OCI-LY7 (cell line): ENCODE measurements at regions not wholly inside any gene's neighbourhood (a gene's known extent, or its start where the extent isn't known, plus 50 kb on each side); places are given as distances from the start of the nearest gene placed in this dataset.

Source experiments
- BruUV-seq: library from RNA; stranded (reverse); fragments of 400-500 nt; replicated peaks from 2 replicates; lab custom pipeline; 2021; lab: Mats Ljungman, UMichigan
- CTCF ChIA-PET: fragments of 300-600 bp; sonication (Branson Sonifier 250); formaldehyde crosslinking; loops from one replicate; lab custom pipeline; 2022; ENCODE audit warnings: antibody characterized with exemption; ENCODE audit not compliant: unreplicated experiment; lab: Charles Lee
- POLR2A ChIA-PET: fragments of 300-600 bp; sonication (Branson Sonifier 250); formaldehyde crosslinking; loops from one replicate; lab custom pipeline; 2022; ENCODE audit warnings: antibody characterized with exemption; lab: Charles Lee
- DNase-seq: peaks from one replicate; pipeline ENCODE4 v3.0.0-alpha.2; 2015; ENCODE audit warnings: low spot score
- H2AFZ ChIP-seq: fragments of 200-600 bp; sonication (generic), shearing (Covaris generic); 2 replicates; pipeline ENCODE4 v1.6.1; 2014; ENCODE audit warnings: mild to moderate bottlenecking, antibody characterized with exemption, low read length, moderate library complexity
- H3K27ac ChIP-seq: fragments of 200-600 bp; sonication (generic); 2 replicates; pipeline ENCODE4 v1.5.1; 2014; ENCODE audit warnings: mixed run types, low read depth, mild to moderate bottlenecking, moderate library complexity, low read length, inconsistent platforms; ENCODE audit not compliant: poor library complexity, severe bottlenecking
- H3K36me3 ChIP-seq: fragments of 200-600 bp; sonication (generic); 2 replicates; pipeline ENCODE4 v1.6.1; 2014; ENCODE audit warnings: mild to moderate bottlenecking, antibody characterized with exemption, low read length, moderate library complexity, mixed read lengths; ENCODE audit not compliant: insufficient read depth
- H3K4me1 ChIP-seq: fragments of 200-600 bp; sonication (generic); 2 replicates; pipeline ENCODE4 v1.5.1; 2014; ENCODE audit warnings: mild to moderate bottlenecking, low read length; ENCODE audit not compliant: insufficient read depth, poor library complexity, severe bottlenecking
- H3K4me2 ChIP-seq: fragments of 200-600 bp; sonication (generic); 2 replicates; pipeline ENCODE4 v1.6.1; 2014; ENCODE audit warnings: mild to moderate bottlenecking, low read length
- H3K4me3 ChIP-seq: fragments of 200-600 bp; sonication (generic); 2 replicates; pipeline ENCODE4 v1.5.1; 2014; ENCODE audit warnings: mild to moderate bottlenecking, low read depth, low read length; ENCODE audit not compliant: poor library complexity, severe bottlenecking
- H3K79me2 ChIP-seq: fragments of 200-600 bp; sonication (generic); 2 replicates; pipeline ENCODE4 v1.6.1; 2016; ENCODE audit warnings: low read depth, mild to moderate bottlenecking, low read length, moderate library complexity, mixed read lengths; ENCODE audit not compliant: insufficient read depth
- H3K9me2 ChIP-seq: fragments of 200-600 bp; sonication (generic); 2 replicates; pipeline ENCODE4 v1.6.1; 2016; ENCODE audit warnings: mild to moderate bottlenecking, low read length, mixed read lengths; ENCODE audit not compliant: insufficient read depth
- H3K9me3 ChIP-seq: fragments of 200-600 bp; sonication (generic); 2 replicates; pipeline ENCODE4 v1.6.1; 2014; ENCODE audit warnings: mild to moderate bottlenecking, mixed run types, low read length, mixed read lengths
- H4K20me1 ChIP-seq: fragments of 200-600 bp; sonication (generic); 2 replicates; pipeline ENCODE4 v1.6.1; 2014; ENCODE audit warnings: mild to moderate bottlenecking, antibody characterized with exemption, low read length, moderate library complexity, mixed read lengths; ENCODE audit not compliant: insufficient read depth
- EZH2phosphoT487 ChIP-seq: fragments of 200-600 bp; sonication (generic); IDR thresholded peaks from 2 replicates; pipeline ENCODE4 v1.6.1; 2018; ENCODE audit warnings: low read depth, borderline replicate concordance, mild to moderate bottlenecking, mixed run types, antibody characterized with exemption, low read length, moderate library complexity, mixed read lengths
- intact Hi-C: fragments of 100-400 bp; cut with micrococcal nuclease; formaldehyde crosslinking; loops from one replicate; pipeline ENCODE4 v1.10.0; 2022; ENCODE audit not compliant: unreplicated experiment
- TF ChIP-seq, protein P1 (sequence below): fragments of 200-600 bp; sonication (generic); conservative IDR thresholded peaks from 2 replicates; pipeline ENCODE4 v1.5.1; 2014; ENCODE audit warnings: mild to moderate bottlenecking, antibody characterized with exemption, low read length, moderate library complexity, mixed read lengths

GRCh38 chr6:93927731-93928130 is 508.4 kb upstream of the EPHA7 start:
- POLR2A ChIA-PET: no interaction called here
- intact Hi-C loops: no loop called here
- Histone ChIP-seq H3K4me2 (no peak overlapping the region), H3K4me3 (no peak overlapping the region), H3K9me2 (no peaks in the 10 kb centered on the region), H3K4me1 (no peaks in the 10 kb centered on the region), H2AFZ (no peak overlapping the region), H3K27ac (no peak overlapping the region), H4K20me1 (no peaks in the 10 kb centered on the region), H3K36me3 (no peaks in the 10 kb centered on the region), H3K9me3 (no peaks in the 10 kb centered on the region), H3K79me2 (no peaks in the 10 kb centered on the region)
- TF ChIP-seq, protein P1, sequence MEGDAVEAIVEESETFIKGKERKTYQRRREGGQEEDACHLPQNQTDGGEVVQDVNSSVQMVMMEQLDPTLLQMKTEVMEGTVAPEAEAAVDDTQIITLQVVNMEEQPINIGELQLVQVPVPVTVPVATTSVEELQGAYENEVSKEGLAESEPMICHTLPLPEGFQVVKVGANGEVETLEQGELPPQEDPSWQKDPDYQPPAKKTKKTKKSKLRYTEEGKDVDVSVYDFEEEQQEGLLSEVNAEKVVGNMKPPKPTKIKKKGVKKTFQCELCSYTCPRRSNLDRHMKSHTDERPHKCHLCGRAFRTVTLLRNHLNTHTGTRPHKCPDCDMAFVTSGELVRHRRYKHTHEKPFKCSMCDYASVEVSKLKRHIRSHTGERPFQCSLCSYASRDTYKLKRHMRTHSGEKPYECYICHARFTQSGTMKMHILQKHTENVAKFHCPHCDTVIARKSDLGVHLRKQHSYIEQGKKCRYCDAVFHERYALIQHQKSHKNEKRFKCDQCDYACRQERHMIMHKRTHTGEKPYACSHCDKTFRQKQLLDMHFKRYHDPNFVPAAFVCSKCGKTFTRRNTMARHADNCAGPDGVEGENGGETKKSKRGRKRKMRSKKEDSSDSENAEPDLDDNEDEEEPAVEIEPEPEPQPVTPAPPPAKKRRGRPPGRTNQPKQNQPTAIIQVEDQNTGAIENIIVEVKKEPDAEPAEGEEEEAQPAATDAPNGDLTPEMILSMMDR: no peak
- no peak for TF ChIP-seq EZH2phosphoT487
- DNase-seq: no peak
- no TSS peak for BruUV-seq
- CTCF ChIA-PET: no interaction called here

DNA sequence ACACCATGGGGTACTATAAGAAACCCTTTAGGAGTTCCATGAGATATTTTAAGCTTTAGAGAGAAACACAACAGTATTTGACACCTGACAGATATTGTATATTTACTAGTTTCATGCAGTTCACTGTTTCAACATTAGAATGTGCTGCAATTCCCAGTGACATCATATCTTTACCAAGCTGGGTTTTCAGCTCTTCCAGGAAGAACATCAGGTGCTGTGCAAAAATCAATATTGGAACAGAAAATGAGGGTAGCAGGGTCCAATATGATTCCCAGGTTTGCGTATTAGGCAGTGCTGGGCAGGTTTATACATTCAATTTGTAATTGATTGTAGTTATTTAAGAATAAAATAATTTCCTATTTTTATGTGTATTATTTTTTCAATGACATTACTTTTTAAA is 500.0 kb upstream of the EPHA7 start:
- intact Hi-C loops: no loop called here
- Histone ChIP-seq H3K27ac (no peak overlapping the region), H4K20me1 (no peaks in the 10 kb centered on the region), H3K36me3 (no peaks in the 10 kb centered on the region), H3K4me2 (no peak overlapping the region), H3K4me3 (no peak overlapping the region), H3K4me1 (no peaks in the 10 kb centered on the region), H3K9me2 (no peaks in the 10 kb centered on the region), H3K9me3 (no peaks in the 10 kb centered on the region), H3K79me2 (no peaks in the 10 kb centered on the region), H2AFZ (no peak overlapping the region)
- TF ChIP-seq, protein P1: no peak
- TF ChIP-seq EZH2phosphoT487: no peak
- no TSS peak for BruUV-seq
- no peak for DNase-seq
- ChIA-PET CTCF (no interaction called here), POLR2A (interaction anchor here (0.5 kb wide), 1 partner anchor 20 kb away, joined by 3 read pairs; no protein-coding TSS in a partner anchor)

- Histone ChIP-seq H4K20me1 (no peaks in the 10 kb centered on the region), H3K4me2 (no peak overlapping the region), H3K4me1 (no peaks in the 10 kb centered on the region), H3K27ac (no peak overlapping the region), H2AFZ (no peak overlapping the region), H3K9me2 (no peaks in the 10 kb centered on the region), H3K9me3 (no peaks in the 10 kb centered on the region), H3K36me3 (no peaks in the 10 kb centered on the region), H3K79me2 (no peaks in the 10 kb centered on the region), H3K4me3 (no peak overlapping the region)
- intact Hi-C loops: no loop called here
- no peak for DNase-seq
- BruUV-seq: no TSS peak
- CTCF ChIA-PET: no interaction called here
- TF ChIP-seq, protein P1: no peak
- no peak for TF ChIP-seq EZH2phosphoT487
- POLR2A ChIA-PET: no interaction called here
Observed at GRCh38 chr6:93918258-93918657, 498.9 kb upstream of the EPHA7 start.
